SHP77 (cell line): ENCODE measurements at regions not wholly inside any gene's neighbourhood (a gene's known extent, or its start where the extent isn't known, plus 50 kb on each side); places are given as distances from the start of the nearest gene placed in this dataset.

Source experiments
- DNase-seq, 2 experiments: peaks; one replicate each; lab custom pipeline; 2025; lab: John Stamatoyannopoulos, UW

DNA sequence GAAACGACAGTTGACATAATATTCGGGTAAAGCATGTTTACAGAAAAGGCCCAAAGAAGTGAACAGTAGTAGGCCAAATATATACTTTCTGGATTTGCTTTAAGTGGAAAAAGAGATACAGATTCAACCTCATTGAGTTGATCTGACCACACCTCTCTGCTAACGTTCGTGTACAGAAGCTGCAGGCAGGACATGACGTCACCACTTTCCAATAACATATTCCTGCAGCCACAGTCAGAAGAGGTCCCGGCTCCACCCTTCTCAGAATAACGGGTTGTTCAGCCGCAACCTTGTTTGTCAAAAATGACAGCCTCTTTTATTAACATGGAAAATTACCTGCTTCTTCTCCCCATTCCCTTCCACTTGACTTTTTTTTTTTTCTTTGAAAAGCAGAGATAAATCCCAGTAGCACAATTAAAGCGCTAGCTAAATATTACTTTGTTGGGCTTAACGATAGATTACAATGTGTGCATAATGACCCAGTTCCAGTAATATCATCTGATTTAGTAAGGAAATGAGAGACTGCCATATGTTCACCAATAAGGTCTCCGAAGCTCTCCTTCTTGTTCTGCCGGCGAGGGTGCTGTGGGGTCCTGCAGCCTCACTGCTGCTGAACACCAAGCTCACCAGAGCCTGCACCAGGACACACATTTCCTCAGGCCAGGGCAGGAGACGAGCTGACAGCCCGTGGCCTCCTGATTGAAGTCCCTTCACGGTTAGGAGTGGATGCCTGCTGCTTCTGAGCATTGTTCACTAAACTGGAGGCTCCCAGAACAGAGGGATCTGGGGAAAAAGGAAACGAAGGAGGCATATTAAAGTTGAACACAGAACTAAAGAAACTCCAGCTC lies 451.0 kb upstream of the SALL3 start:
- DNase-seq: peak in 1 of 2 experiments; percentile 65

- no peak for DNase-seq
These were observed 448.0 kb upstream of the SALL3 start for GRCh38 chr18:78531637-78532036.

GRCh38 chr18:78538669-78539440 lies 440.8 kb upstream of the SALL3 start:
- no peak for DNase-seq

- DNase-seq: no peak
These were observed 438.7 kb upstream of the SALL3 start for GRCh38 chr18:78540636-78541529.

DNA sequence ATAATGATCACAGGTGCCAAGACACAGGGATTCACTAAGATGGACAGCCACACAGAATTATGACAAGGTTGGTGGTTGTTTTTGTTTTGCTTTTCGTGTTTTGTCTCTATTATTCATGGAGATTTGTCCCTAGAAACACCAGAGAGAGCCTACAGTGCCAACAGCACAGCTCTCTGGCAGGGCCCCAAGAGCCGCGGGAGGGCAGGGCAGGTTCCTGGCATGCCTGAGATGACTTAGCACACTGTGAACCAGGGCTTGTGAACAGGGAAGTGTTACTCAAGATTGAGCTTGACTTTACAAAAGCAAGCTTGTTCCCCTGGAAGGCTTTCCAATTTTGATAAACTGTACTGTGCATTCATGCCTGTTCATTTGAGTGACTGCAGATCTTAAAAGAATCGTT lies 437.4 kb upstream of the SALL3 start:
- DNase-seq: no peak

- DNase-seq: no peak
These were observed 436.4 kb upstream of the SALL3 start for GRCh38 chr18:78543201-78543725.

DNA sequence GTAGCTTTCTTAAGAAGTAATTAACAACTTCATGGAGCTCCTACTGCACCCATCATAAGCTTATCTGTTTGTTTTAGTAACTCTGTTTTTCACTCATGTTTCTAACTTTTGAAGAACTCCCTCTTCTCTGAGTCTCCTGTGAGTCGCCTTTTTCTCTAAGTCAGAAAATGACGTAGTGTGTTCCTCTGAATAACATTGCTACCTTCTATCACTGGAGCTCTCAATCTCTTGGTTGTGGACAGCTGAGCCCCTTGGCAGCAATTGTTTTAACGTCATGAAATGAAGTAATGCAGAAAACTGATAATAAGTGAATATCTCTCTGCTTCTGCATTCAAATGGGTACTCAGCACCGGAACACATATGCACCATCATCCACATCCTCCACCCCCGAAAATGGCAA lies 433.3 kb upstream of the SALL3 start:
- no peak for DNase-seq

DNA sequence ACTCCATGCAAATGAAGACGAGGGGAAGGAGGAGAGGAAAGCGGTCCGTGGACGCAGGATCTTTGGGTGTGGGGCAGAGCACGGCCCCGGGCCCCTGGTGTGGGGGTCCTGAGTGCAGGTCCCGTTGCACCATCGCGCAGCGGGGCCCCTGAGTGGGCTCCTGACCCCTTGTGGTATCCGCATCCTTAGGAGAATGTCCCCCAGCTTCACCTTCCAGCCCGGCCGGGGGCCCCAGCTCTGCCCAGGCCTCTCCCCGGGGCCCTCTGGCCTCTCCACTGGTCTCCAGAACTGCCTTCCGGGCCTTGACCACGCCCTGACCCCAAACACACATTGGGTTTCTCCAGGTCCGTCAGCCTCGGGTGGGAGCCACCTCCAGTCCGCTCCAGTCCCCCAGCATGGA lies 431.8 kb upstream of the SALL3 start:
- no peak for DNase-seq

DNA sequence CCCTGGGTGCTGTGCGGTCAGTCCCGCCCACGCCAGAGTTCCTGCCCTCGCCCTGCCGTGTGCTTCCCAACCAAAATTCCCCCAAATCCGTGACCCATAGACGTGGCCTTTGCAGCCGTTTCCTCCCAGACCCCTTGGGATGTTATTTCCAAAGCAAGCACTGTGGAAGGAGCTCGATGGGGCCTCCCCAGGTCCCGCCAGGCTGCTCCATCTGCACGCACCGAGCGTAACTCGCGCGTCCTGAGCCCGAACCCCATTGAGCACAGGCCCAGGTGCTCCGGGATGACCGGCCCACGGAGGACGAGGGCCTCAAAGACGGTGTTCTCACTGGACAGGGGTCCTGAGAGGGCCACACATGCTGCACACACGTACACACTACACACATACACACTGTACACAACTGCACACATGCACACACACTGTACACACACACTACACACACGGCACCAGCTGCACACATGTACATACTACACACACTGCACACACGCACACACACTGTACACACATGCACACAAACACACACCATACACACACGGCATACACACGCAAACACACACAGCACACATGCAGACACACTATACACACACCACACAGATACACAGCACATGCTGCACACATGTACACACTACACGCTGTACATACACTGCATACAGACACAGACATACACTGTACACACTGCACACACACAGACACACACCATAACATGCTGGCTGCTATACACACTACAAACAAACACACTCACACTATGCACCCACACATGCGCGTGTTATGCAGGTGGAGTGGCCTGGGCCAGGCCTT lies 431.2 kb upstream of the SALL3 start:
- DNase-seq: no peak

DNA sequence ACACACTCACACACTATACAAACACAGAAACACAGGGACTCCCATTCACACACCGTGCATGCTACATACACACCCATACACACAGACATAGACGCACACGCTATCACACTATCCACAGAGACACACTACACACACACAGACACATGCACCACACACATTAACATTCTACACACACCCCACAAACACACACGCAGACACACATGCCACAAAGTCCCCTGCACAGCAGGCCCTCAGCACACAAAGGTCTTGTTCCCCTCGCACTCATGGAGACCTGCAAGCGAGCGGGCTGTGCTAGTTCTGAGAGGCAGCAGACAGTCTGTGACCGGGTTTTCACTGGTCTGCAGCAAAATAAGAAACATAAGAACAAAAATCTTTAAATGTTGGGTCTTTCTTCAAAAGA lies 429.6 kb upstream of the SALL3 start:
- no peak for DNase-seq

DNA sequence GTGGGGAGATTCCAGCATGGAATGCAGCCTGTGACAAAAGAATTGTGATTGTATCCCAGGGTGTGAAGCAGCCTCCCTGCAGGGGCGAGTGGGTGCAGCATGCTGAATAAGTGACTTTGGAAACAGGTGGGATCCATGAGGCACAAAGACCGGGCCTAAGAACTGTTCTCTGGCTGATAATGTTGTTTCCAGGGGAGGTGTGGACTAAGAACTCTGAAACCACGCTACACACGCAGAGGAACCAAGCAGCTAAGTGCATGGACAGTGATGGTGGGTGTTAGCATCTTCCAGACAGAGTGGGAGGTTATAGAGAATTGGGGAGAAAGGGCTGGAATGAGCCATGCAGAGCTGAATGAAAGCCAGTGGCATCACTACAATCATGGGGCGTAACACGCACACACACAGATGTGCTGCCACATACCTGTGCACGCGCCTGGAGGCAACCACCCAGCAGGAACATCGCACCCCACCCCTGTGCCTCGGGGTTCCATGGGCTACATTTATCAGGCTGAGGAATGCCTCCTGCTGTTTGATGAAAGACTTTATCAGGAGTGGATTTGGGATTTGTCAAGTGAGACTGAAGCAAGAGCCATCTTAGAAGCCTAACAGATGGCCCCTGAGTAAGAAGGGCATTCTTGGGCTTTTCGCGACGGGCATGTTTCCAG lies 424.5 kb upstream of the SALL3 start:
- DNase-seq: no peak

DNA sequence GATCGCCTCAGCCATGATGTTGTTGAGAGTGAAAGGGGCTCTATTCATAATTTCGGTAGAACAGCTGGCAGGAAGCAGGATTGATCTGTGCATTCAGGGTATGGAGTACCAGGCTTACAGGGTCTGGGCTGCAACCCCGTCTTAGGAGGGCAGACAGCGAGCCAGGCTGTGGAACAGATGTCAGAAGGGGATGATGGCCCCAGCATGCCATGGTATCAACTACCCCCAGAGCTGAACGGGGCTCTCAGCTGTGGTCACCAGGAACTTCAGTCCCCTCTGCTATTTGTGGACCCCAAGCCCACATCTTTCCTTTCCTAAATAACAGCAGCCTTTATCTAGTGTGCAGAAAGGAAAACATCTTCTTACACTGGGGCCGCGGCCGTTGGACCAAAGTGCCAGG lies 422.2 kb upstream of the SALL3 start:
- no peak for DNase-seq

DNA sequence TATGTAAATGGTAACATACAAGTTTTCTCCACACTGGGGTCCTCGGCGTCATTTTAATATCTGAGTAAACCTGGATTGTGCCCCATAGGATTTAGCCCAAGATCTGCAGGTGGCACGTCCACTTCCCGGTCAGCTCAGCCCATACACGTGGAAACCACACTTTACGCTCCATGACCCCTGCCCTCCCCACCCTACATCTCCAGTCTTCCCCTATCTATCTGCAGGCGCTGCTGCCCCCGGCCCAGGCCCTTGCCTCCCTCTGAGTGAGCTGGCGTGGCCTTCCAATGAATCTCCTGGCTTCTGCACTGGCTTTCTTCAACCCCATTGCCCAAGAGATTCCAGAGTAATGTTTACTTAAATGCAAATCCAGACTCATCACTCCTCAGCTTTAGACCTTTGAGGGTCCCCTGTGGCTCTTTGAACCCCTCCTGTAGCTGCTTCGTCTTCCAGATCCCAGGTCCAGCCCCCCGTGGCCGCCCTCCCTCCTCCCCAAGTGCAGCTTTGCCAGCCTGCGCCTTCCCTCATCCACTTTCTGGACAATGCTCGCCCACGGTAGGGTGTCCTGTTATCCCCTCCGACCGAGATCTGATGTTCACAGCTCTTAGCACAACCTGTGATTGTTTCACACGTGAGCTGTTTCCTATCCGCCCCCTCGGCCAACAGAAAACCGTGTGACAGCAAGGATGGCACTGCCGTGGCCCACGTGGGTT lies 421.4 kb upstream of the SALL3 start:
- no peak for DNase-seq

- no peak for DNase-seq
These were observed 420.7 kb upstream of the SALL3 start for GRCh38 chr18:78558948-78559347.

DNA sequence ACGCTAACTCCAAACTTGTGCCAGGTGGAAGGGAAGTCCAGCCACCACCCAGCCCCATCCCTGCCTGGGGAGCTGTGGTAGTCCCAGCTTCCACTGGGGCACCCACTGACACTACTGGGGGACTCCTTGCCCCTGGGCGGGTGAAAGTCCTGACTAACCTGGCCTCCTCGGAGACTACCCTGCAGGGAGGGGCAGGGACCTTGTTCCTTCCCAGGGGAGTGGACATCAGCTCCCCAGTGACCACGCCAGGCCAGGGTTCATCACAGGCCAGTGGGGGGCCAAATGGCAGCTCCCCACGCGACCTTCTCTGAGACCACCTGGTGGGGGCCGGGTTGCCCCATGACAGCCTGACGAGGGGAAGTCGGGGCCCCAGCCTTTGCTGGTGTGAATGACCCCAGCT lies 420.0 kb upstream of the SALL3 start:
- DNase-seq: no peak

- DNase-seq: no peak
These were observed 417.7 kb upstream of the SALL3 start for GRCh38 chr18:78561757-78562510.

DNA sequence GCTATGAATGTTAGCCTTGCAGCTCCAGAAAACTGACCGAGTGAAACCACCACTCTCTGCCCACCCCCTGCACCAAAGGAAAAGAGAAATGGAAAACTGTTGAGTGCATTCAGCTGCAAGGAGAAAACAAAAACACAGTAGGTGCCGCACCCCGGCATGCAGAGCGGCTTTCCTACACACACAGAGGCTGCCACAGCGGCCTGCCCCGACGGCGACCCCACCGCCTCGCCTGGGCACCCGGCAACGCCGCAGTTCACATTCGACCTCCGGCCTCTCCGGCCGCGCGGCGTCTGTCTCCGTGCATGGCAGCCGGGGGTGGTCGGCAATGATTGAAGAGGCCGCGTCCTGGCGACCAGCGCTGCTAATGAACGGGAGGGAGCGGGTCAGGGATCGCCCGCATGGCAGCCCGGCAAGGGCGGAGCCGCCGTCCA lies 417.1 kb upstream of the SALL3 start:
- no peak for DNase-seq

- no peak for DNase-seq
These were observed 416.5 kb upstream of the SALL3 start for GRCh38 chr18:78563110-78563509.

DNA sequence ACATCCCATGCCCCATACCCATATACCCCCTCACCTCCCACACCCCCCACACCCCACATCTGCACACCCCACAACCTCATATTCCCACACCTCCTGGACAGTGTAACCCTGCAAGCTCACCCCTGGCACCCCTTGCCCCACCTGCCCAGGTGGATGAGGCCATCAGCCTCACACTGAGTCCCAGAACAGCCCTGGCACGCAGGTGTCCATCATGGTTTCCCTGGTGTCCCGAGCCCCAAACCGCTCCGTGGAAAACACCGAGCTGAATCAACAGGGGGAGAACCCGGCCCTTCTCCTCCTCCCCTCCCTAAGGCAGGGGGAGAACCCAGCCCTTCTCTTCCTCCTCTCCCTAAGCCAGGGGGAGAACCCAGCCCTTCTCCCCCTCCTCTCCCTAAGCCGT lies 415.6 kb upstream of the SALL3 start:
- DNase-seq: no peak
